C4-2B (cell line): ENCODE measurements at regions not wholly inside any gene's neighbourhood (a gene's known extent, or its start where the extent isn't known, plus 50 kb on each side); places are given as distances from the start of the nearest gene placed in this dataset.

ENCODE experiments used
- ZFX ChIP-seq: fragments of 450-650 bp; IDR thresholded peaks from 2 replicates; pipeline ENCODE4 v1.6.1; 2017
- TF ChIP-seq, protein P1 (sequence below): fragments of 450-650 bp; conservative IDR thresholded peaks from 2 replicates; pipeline ENCODE4 v1.5.1; 2017; ENCODE audit warnings: mild to moderate bottlenecking

DNA sequence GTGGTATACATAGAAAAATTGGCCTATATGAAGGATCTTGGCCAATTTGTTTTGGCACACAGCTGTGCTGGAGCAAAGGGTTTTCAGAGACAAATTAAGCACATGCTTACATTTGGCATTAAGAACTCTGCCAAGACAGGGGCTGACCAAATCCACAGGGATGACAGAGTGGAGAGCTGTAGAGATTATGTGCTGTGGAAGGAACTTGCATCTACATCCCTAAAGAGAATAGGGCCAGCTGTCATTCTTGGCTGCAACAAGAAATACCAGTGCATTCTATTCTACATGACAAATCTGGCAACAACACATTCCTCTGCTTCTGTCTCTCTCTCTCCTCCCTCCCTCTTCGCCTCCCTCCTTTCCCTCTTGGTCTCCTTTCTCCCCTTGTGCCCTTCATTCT lies 75.6 kb downstream of the POM121L12 start:
- TF ChIP-seq, protein P1, sequence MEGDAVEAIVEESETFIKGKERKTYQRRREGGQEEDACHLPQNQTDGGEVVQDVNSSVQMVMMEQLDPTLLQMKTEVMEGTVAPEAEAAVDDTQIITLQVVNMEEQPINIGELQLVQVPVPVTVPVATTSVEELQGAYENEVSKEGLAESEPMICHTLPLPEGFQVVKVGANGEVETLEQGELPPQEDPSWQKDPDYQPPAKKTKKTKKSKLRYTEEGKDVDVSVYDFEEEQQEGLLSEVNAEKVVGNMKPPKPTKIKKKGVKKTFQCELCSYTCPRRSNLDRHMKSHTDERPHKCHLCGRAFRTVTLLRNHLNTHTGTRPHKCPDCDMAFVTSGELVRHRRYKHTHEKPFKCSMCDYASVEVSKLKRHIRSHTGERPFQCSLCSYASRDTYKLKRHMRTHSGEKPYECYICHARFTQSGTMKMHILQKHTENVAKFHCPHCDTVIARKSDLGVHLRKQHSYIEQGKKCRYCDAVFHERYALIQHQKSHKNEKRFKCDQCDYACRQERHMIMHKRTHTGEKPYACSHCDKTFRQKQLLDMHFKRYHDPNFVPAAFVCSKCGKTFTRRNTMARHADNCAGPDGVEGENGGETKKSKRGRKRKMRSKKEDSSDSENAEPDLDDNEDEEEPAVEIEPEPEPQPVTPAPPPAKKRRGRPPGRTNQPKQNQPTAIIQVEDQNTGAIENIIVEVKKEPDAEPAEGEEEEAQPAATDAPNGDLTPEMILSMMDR = no peak
- TF ChIP-seq ZFX = no peak
